ENCODE measurements at regions not wholly inside any gene's neighbourhood (a gene's known extent, or its start where the extent isn't known, plus 50 kb on each side); places are given as distances from the start of the nearest gene placed in this dataset.
"Not testable (repeated sequence)": the region's sequence is repeated elsewhere in the genome, so short reads cannot be mapped to it uniquely, and the experiment has no call there.

- H3K9ac ChIP-seq (ENCODE audit: insufficient read length), result no peak overlapping the region
- TF ChIP-seq EZH2 (IDR thresholded peaks at IDR 0.05) (no peak), POLR2AphosphoS5 (IDR thresholded peaks at IDR 0.05; ENCODE audit: borderline replicate concordance, low read depth, low read length) (no peak), FOXP2 (optimal IDR thresholded peaks at IDR 0.05; ENCODE audit: control extremely low read depth, extremely low read length, insufficient read depth) (no peak)
- no peak for DNase-seq (ENCODE audit: low read depth, low spot score)
- H3K4me3 ChIP-seq, result no peak overlapping the region
- no peak overlapping the region for H3K27ac ChIP-seq
- no peaks in the 10 kb centered on the region for H3K9me3 ChIP-seq (ENCODE audit: low read depth, low read length)
- H3K36me3 ChIP-seq (ENCODE audit: insufficient read depth, low read length), result no peaks in the 10 kb centered on the region
These were observed 368.6 kb downstream of the PRELID2 start for GRCh38 chr5:145466533-145466932.

GRCh38 chr5:145465474-145466263 is 369.5 kb downstream of the PRELID2 start:
- no peak for TF ChIP-seq EZH2 (IDR thresholded peaks at IDR 0.05)
- TF ChIP-seq FOXP2 (optimal IDR thresholded peaks at IDR 0.05; ENCODE audit: control extremely low read depth, extremely low read length, insufficient read depth), result no peak
- TF ChIP-seq POLR2AphosphoS5 (IDR thresholded peaks at IDR 0.05; ENCODE audit: borderline replicate concordance, low read depth, low read length), result no peak
- Histone ChIP-seq H3K9ac (ENCODE audit: insufficient read length) (no peak overlapping the region), H3K27ac (no peak overlapping the region), H3K36me3 (ENCODE audit: insufficient read depth, low read length) (no peaks in the 10 kb centered on the region), H3K9me3 (ENCODE audit: low read depth, low read length) (no peaks in the 10 kb centered on the region), H3K4me3 (no peak overlapping the region)
- no peak for DNase-seq (ENCODE audit: low read depth, low spot score)

DNA sequence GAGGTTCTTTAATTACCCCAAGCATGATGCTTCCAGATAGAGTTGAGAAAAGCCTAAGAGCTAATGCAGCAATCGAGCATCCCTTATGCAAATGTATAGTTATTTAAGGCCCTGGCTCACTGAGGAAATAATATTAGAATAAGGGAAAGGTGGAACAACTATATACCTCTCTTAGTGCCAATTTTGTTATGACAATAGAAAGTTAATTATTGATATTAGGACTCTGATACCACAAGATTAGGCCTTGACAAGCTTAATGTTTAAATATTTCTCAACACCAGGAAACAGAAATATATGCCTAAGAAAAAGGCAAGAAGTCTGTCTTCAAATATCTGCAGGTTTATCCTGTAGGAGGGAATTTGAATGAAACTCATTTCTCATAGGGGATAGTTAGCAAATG is 371.0 kb downstream of the PRELID2 start:
- TF ChIP-seq POLR2AphosphoS5 (IDR thresholded peaks at IDR 0.05; ENCODE audit: borderline replicate concordance, low read depth, low read length) (no peak), FOXP2 (optimal IDR thresholded peaks at IDR 0.05; ENCODE audit: control extremely low read depth, extremely low read length, insufficient read depth) (no peak), EZH2 (IDR thresholded peaks at IDR 0.05) (no peak)
- H3K27ac ChIP-seq, result no peak overlapping the region

DNA sequence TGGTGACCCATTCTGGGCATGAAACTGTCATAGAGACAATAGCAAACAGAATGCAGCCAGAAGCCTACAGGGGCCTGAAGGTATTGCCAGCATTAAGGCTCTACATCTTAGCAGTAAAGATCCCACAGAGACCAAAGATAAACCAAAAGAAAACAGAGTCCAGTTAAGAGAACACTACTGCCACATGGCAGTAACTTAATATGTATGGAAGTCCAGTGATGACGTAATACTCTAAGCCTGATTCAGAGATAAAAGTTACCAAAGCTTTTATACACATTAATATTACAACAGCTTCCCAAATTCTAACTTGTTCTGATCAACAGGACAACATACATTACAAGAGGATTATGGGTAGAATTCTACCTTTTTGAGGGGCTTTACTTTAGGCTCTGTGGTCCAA is 371.5 kb downstream of the PRELID2 start:
- no peak overlapping the region for H3K27ac ChIP-seq
- DNase-seq (ENCODE audit: low read depth, low spot score), result no peak
- H3K9ac ChIP-seq (ENCODE audit: insufficient read length), result no peak overlapping the region

More for the DNA sequence above, 371.0 kb downstream of the PRELID2 start:
- no peak overlapping the region for H3K9ac ChIP-seq (ENCODE audit: insufficient read length)
- H3K36me3 ChIP-seq (ENCODE audit: insufficient read depth, low read length), result no peaks in the 10 kb centered on the region
- H3K9me3 ChIP-seq (ENCODE audit: low read depth, low read length), result no peaks in the 10 kb centered on the region
- no peak overlapping the region for H3K4me3 ChIP-seq
- DNase-seq (ENCODE audit: low read depth, low spot score), result no peak

DNA sequence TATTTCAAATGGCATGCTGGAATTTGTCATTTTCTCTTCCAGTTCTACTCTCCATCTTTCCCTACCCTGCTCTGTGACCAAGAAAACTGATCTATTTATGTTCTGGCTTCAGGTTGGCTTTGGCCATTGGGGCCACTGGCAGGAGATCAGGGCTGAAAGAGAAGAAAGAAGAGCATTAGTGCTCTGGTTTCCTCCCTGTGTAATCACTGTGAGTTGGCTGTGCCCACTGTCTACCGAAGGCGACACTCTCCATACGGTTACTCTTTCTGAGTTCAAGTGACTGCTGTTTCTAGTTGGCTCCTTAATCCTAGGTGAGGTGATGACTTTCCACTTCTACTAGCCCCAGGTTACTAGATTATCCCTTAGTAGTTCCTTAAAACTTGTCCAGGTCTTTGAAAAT is 372.6 kb downstream of the PRELID2 start:
- no peaks in the 10 kb centered on the region for H3K9me3 ChIP-seq (ENCODE audit: low read depth, low read length)
- no peak overlapping the region for H3K27ac ChIP-seq
- TF ChIP-seq EZH2 (IDR thresholded peaks at IDR 0.05) (no peak), POLR2AphosphoS5 (IDR thresholded peaks at IDR 0.05; ENCODE audit: borderline replicate concordance, low read depth, low read length) (no peak), FOXP2 (optimal IDR thresholded peaks at IDR 0.05; ENCODE audit: control extremely low read depth, extremely low read length, insufficient read depth) (no peak)
- H3K4me3 ChIP-seq, result no peak overlapping the region
- DNase-seq (ENCODE audit: low read depth, low spot score), result no peak
- no peak overlapping the region for H3K9ac ChIP-seq (ENCODE audit: insufficient read length)
- H3K36me3 ChIP-seq (ENCODE audit: insufficient read depth, low read length), result no peaks in the 10 kb centered on the region

More for the DNA sequence above, 371.5 kb downstream of the PRELID2 start:
- Histone ChIP-seq H3K36me3 (ENCODE audit: insufficient read depth, low read length) (no peaks in the 10 kb centered on the region), H3K9me3 (ENCODE audit: low read depth, low read length) (no peaks in the 10 kb centered on the region), H3K4me3 (no peak overlapping the region)
- TF ChIP-seq POLR2AphosphoS5 (IDR thresholded peaks at IDR 0.05; ENCODE audit: borderline replicate concordance, low read depth, low read length), result no peak
- TF ChIP-seq EZH2 (IDR thresholded peaks at IDR 0.05), result no peak
- no peak for TF ChIP-seq FOXP2 (optimal IDR thresholded peaks at IDR 0.05; ENCODE audit: control extremely low read depth, extremely low read length, insufficient read depth)

GRCh38 chr5:145450286-145450885 is 384.8 kb downstream of the PRELID2 start:
- no peak for TF ChIP-seq FOXP2 (optimal IDR thresholded peaks at IDR 0.05; ENCODE audit: control extremely low read depth, extremely low read length, insufficient read depth)
- TF ChIP-seq POLR2AphosphoS5 (IDR thresholded peaks at IDR 0.05; ENCODE audit: borderline replicate concordance, low read depth, low read length), result no peak
- no peak for TF ChIP-seq EZH2 (IDR thresholded peaks at IDR 0.05)
- H3K4me3 ChIP-seq, result no peak overlapping the region
- no peaks in the 10 kb centered on the region for H3K36me3 ChIP-seq (ENCODE audit: insufficient read depth, low read length)
- no peaks in the 10 kb centered on the region for H3K9me3 ChIP-seq (ENCODE audit: low read depth, low read length)
- no peak overlapping the region for H3K9ac ChIP-seq (ENCODE audit: insufficient read length)
- H3K27ac ChIP-seq, result no peak overlapping the region
- no peak for DNase-seq (ENCODE audit: low read depth, low spot score)

DNA sequence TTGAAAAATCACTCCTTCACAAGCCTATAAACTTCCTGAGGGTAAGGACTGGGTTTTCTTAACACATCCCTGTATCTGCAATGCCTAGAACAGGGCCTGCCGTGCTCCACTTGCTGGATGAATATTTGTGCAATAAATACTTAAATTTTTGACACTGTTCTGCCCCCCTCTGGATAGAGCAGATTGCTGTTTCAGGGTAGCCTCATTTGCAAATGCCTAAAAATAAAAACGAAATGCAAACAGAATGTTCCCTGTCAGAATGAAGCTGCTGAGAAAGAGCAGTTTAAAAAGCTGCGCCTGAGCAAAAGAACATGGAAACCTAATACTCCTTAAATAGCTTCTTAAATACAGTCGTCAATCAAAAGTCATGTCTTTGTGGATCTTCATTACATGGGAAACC is 385.3 kb downstream of the PRELID2 start:
- no peak for DNase-seq (ENCODE audit: low read depth, low spot score)

DNA sequence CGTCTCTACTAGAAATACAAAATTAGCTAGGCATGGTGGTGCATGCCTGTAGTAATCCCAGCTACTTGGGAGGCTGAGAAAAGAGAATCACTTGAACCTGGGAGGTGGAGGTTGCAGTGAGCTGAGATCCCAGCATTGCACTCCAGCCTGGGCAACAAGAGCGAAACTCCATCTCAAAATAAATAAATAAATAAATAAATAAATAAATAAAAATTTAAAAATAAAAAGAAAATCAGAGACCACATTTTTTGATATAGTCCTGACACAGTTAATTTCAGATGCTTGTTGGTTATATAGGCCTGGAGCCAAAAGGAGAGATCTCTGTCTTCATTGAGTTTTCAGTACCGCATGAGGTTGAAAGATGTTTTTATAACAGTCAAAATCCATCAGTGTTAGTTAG is 388.3 kb downstream of the PRELID2 start:
- not testable (repeated sequence) for H3K4me3 ChIP-seq; H3K27ac ChIP-seq; H3K9me3 ChIP-seq (ENCODE audit: low read depth, low read length); H3K36me3 ChIP-seq (ENCODE audit: insufficient read depth, low read length); DNase-seq (ENCODE audit: low read depth, low spot score); H3K9ac ChIP-seq (ENCODE audit: insufficient read length)

More for the DNA sequence above, 385.3 kb downstream of the PRELID2 start:
- TF ChIP-seq FOXP2 (optimal IDR thresholded peaks at IDR 0.05; ENCODE audit: control extremely low read depth, extremely low read length, insufficient read depth) (no peak), POLR2AphosphoS5 (IDR thresholded peaks at IDR 0.05; ENCODE audit: borderline replicate concordance, low read depth, low read length) (no peak), EZH2 (IDR thresholded peaks at IDR 0.05) (no peak)
- Histone ChIP-seq H3K9me3 (ENCODE audit: low read depth, low read length) (no peaks in the 10 kb centered on the region), H3K9ac (ENCODE audit: insufficient read length) (no peak overlapping the region), H3K27ac (no peak overlapping the region), H3K36me3 (ENCODE audit: insufficient read depth, low read length) (no peaks in the 10 kb centered on the region), H3K4me3 (no peak overlapping the region)

All from SK-N-MC (cell line).